Hepatocyte (in vitro differentiated cells): ENCODE measurements at regions not wholly inside any gene's neighbourhood (a gene's known extent, or its start where the extent isn't known, plus 50 kb on each side); places are given as distances from the start of the nearest gene placed in this dataset.

Source experiments
- DNase-seq: peaks from one replicate; pipeline ENCODE4 v3.0.0-alpha.2; 2016; ENCODE audit warnings: low spot score
- H2AFZ ChIP-seq: fragments of 200-600 bp; sonication (generic); 2 replicates; pipeline ENCODE4 v1.6.0; 2016; ENCODE audit warnings: antibody characterized with exemption, mild to moderate bottlenecking
- H3K27ac ChIP-seq: fragments of 200-600 bp; sonication (generic); 2 replicates; pipeline ENCODE4 v1.5.1; 2016; ENCODE audit warnings: mild to moderate bottlenecking
- H3K27me3 ChIP-seq: fragments of 200-600 bp; sonication (generic); 2 replicates; pipeline ENCODE4 v1.6.1; 2016
- H3K36me3 ChIP-seq: fragments of 200-600 bp; sonication (generic); replicated peaks from 2 replicates; pipeline ENCODE4 v1.5.1; 2016; ENCODE audit warnings: low read depth; ENCODE audit not compliant: insufficient read depth
- H3K4me1 ChIP-seq: fragments of 200-600 bp; sonication (generic); 2 replicates; pipeline ENCODE4 v1.5.1; 2016; ENCODE audit warnings: mild to moderate bottlenecking, moderate library complexity; ENCODE audit not compliant: insufficient read depth
- H3K4me2 ChIP-seq: fragments of 200-600 bp; sonication (generic); 2 replicates; pipeline ENCODE4 v1.6.0; 2016
- H3K4me3 ChIP-seq: fragments of 200-600 bp; sonication (generic); 2 replicates; pipeline ENCODE4 v1.5.1; 2016; ENCODE audit warnings: mild to moderate bottlenecking
- H3K79me2 ChIP-seq: fragments of 200-600 bp; sonication (generic); 2 replicates; pipeline ENCODE4 v1.6.0; 2017; ENCODE audit warnings: mild to moderate bottlenecking
- H3K9me2 ChIP-seq: fragments of 200-600 bp; sonication (generic); replicated peaks from 2 replicates; pipeline ENCODE4 v1.6.0; 2017; ENCODE audit warnings: mild to moderate bottlenecking; ENCODE audit not compliant: insufficient read depth
- H3K9me3 ChIP-seq: fragments of 200-600 bp; sonication (generic); 2 replicates; pipeline ENCODE4 v1.5.1; 2016; ENCODE audit warnings: low read depth, mild to moderate bottlenecking
- H4K20me1 ChIP-seq: fragments of 200-600 bp; sonication (generic); 2 replicates; pipeline ENCODE4 v1.6.0; 2016; ENCODE audit warnings: mild to moderate bottlenecking; ENCODE audit not compliant: insufficient read depth, poor library complexity, severe bottlenecking
- CTCF ChIP-seq: fragments of 200-600 bp; sonication (generic); IDR thresholded peaks from 2 replicates; pipeline ENCODE4 v1.5.1; 2016; ENCODE audit warnings: antibody characterized with exemption, mild to moderate bottlenecking; ENCODE audit not compliant: poor library complexity
- EZH2 ChIP-seq: fragments of 200-600 bp; sonication (generic); IDR thresholded peaks from 2 replicates; pipeline ENCODE4 v1.6.1; 2016; ENCODE audit warnings: antibody characterized with exemption, mild to moderate bottlenecking, borderline replicate concordance
- EZH2phosphoT487 ChIP-seq: fragments of 200-600 bp; sonication (generic); IDR thresholded peaks from one replicate; pipeline ENCODE4 v1.6.1; 2018; ENCODE audit warnings: antibody characterized with exemption, mild to moderate bottlenecking, low read depth, moderate library complexity; ENCODE audit not compliant: unreplicated experiment, severe bottlenecking
- WGBS: methylation state at CpG from one replicate; pipeline ENCODE4 v1.1.6; 2016; ENCODE audit warnings: low lambda C conversion rate; ENCODE audit errors: missing lambda C conversion rate; 5-methylcytosine and 5-hydroxymethylcytosine counted together

- TF ChIP-seq EZH2: no peak
- no peak for TF ChIP-seq CTCF
- TF ChIP-seq EZH2phosphoT487: no peak
- H4K20me1 ChIP-seq: no peaks in the 10 kb centered on the region
- H3K27ac ChIP-seq: no peak overlapping the region
- H3K79me2 ChIP-seq: no peaks in the 10 kb centered on the region
- no peak for DNase-seq
- no peaks in the 10 kb centered on the region for H3K9me3 ChIP-seq
- H3K9me2 ChIP-seq: no peaks in the 10 kb centered on the region
- H3K4me1 ChIP-seq: no peaks in the 10 kb centered on the region
- no peak overlapping the region for H3K4me2 ChIP-seq
- H2AFZ ChIP-seq: no peak overlapping the region
- no peaks in the 10 kb centered on the region for H3K27me3 ChIP-seq
- H3K36me3 ChIP-seq: no peaks in the 10 kb centered on the region
- H3K4me3 ChIP-seq: no peak overlapping the region
Measured at GRCh38 chr4:159983082-159983481, 880.2 kb downstream of the RAPGEF2 start.

- H3K4me2 ChIP-seq: no peak overlapping the region
- no peaks in the 10 kb centered on the region for H3K79me2 ChIP-seq
- H3K9me3 ChIP-seq: no peaks in the 10 kb centered on the region
- H3K4me1 ChIP-seq: no peaks in the 10 kb centered on the region
- no peaks in the 10 kb centered on the region for H4K20me1 ChIP-seq
- H3K27me3 ChIP-seq: no peaks in the 10 kb centered on the region
- no peak for TF ChIP-seq EZH2phosphoT487
- TF ChIP-seq EZH2: no peak
- TF ChIP-seq CTCF: no peak
- DNase-seq: no peak
- H3K4me3 ChIP-seq: no peak overlapping the region
- no peak overlapping the region for H3K27ac ChIP-seq
- no peak overlapping the region for H2AFZ ChIP-seq
- 82% methylated on average over 1 of the region's 1 CpG for WGBS
- no peaks in the 10 kb centered on the region for H3K9me2 ChIP-seq
- H3K36me3 ChIP-seq: no peaks in the 10 kb centered on the region
Measured at GRCh38 chr4:160009656-160010493, 907.0 kb downstream of the RAPGEF2 start.

- no peaks in the 10 kb centered on the region for H3K36me3 ChIP-seq
- H3K4me3 ChIP-seq: no peak overlapping the region
- no peak for DNase-seq
- 93% methylated on average over 2 of the region's 2 CpGs for WGBS
- no peaks in the 10 kb centered on the region for H3K4me1 ChIP-seq
- TF ChIP-seq EZH2phosphoT487 (no peak), EZH2 (no peak), CTCF (no peak)
- H3K9me3 ChIP-seq: no peaks in the 10 kb centered on the region
- H2AFZ ChIP-seq: no peak overlapping the region
- H3K27me3 ChIP-seq: no peaks in the 10 kb centered on the region
- H3K4me2 ChIP-seq: no peak overlapping the region
- H3K79me2 ChIP-seq: no peaks in the 10 kb centered on the region
- H4K20me1 ChIP-seq: no peaks in the 10 kb centered on the region
- no peak overlapping the region for H3K27ac ChIP-seq
- no peaks in the 10 kb centered on the region for H3K9me2 ChIP-seq
Measured at GRCh38 chr4:160019936-160020335, 917.1 kb downstream of the RAPGEF2 start.

- H3K9me2 ChIP-seq: no peaks in the 10 kb centered on the region
- H2AFZ ChIP-seq: no peak overlapping the region
- DNase-seq: no peak
- H3K27ac ChIP-seq: no peak overlapping the region
- H3K4me1 ChIP-seq: no peaks in the 10 kb centered on the region
- H3K9me3 ChIP-seq: no peaks in the 10 kb centered on the region
- 99% methylated on average over 3 of the region's 3 CpGs for WGBS
- no peaks in the 10 kb centered on the region for H4K20me1 ChIP-seq
- no peak overlapping the region for H3K4me3 ChIP-seq
- no peak overlapping the region for H3K4me2 ChIP-seq
- H3K79me2 ChIP-seq: no peaks in the 10 kb centered on the region
- no peak for TF ChIP-seq EZH2
- TF ChIP-seq EZH2phosphoT487: no peak
- TF ChIP-seq CTCF: no peak
- H3K36me3 ChIP-seq: no peaks in the 10 kb centered on the region
- no peaks in the 10 kb centered on the region for H3K27me3 ChIP-seq
Measured at GRCh38 chr4:160020804-160021203, 917.9 kb downstream of the RAPGEF2 start.
